Uterus (tissue), 2 donors: ENCODE measurements at regions not wholly inside any gene's neighbourhood (a gene's known extent, or its start where the extent isn't known, plus 50 kb on each side); places are given as distances from the start of the nearest gene placed in this dataset.

ENCODE experiments used
- CTCF ChIP-seq, 4 experiments: fragments of 200-600 bp in 2 of 4; fragments of 450-650 bp in 2 of 4; sonication (generic) in 2 of 4; IDR thresholded peaks; one replicate each; pipeline ENCODE4 v1.5.1; 2016 to 2019; ENCODE audit warnings: antibody characterized with exemption in 4 of 4, mild to moderate bottlenecking in 2 of 4, moderate library complexity in 1 of 4
- POLR2A ChIP-seq, 2 donors: fragments of 450-650 bp; IDR thresholded peaks; one replicate each; pipeline ENCODE4 v1.6.1; 2016; ENCODE audit warnings: antibody characterized with exemption in 2 of 2, mild to moderate bottlenecking in 1 of 2, moderate library complexity in 1 of 2

GRCh38 chr11:123363556-123363955, 66.5 kb upstream of the GRAMD1B start:
- TF ChIP-seq CTCF (IDR thresholded peaks at IDR 0.05) (no peak), POLR2A (IDR thresholded peaks at IDR 0.05) (no peak)
